SH-SY5Y (cell line): ENCODE measurements at regions not wholly inside any gene's neighbourhood (a gene's known extent, or its start where the extent isn't known, plus 50 kb on each side); places are given as distances from the start of the nearest gene placed in this dataset.

Source experiments
- GATA2 ChIP-seq: IDR thresholded peaks from 2 replicates; pipeline ENCODE4 v1.6.1; 2011; ENCODE audit warnings: mild to moderate bottlenecking, low read depth, low read length
- GATA3 ChIP-seq: IDR thresholded peaks from 2 replicates; pipeline ENCODE4 v1.6.1; 2011; ENCODE audit warnings: low read depth, mild to moderate bottlenecking, low read length, moderate library complexity

GRCh38 chr1:244138399-244138798, 87.3 kb downstream of the ZBTB18 start:
- TF ChIP-seq GATA2 (no peak), GATA3 (no peak)
